H54 (cell line): ENCODE measurements at regions not wholly inside any gene's neighbourhood (a gene's known extent, or its start where the extent isn't known, plus 50 kb on each side); places are given as distances from the start of the nearest gene placed in this dataset.

Source experiments
- DNase-seq: peaks from one replicate; pipeline ENCODE4 v3.0.0; 2011; ENCODE audit warnings: low spot score, mixed read lengths; ENCODE audit not compliant: insufficient read length
- FAIRE-seq: peaks from 3 replicates; lab custom pipeline; 2011; peaks lifted over from hg19 to GRCh38; lab: Jason Lieb, UNC
- POLR2A ChIP-seq: IDR thresholded peaks from 2 replicates; pipeline ENCODE4 v1.6.1; 2011; ENCODE audit warnings: low read depth, mild to moderate bottlenecking, low read length

DNA sequence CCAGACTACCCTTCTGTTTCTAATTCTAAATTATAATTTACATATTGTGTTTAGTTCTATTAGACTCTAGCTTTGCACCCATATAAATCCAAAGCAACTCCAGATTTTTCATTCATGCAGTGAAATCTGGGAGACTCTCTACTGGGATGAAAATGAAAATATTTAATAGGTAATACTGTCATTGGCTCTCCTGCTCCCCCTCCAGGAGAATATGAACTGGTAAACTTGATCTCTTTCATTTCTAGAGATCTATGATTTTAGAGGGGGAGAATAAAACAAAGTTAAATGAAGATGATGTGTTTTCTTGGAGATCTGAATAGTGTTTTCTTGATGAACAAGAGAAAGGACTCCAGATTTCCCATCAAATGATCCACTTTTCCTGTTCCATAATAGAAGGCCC lies 104.3 kb upstream of the TMCC3 start:
- FAIRE-seq (no peak), DNase-seq (no peak)
- no peak for TF ChIP-seq POLR2A

GRCh38 chr12:94753036-94753679 lies 102.8 kb upstream of the TMCC3 start:
- no peak for TF ChIP-seq POLR2A
- DNase-seq = no peak
- FAIRE-seq = no peak

GRCh38 chr12:94750864-94751263 lies 100.5 kb upstream of the TMCC3 start:
- no peak for TF ChIP-seq POLR2A
- DNase-seq (no peak), FAIRE-seq (no peak)

DNA sequence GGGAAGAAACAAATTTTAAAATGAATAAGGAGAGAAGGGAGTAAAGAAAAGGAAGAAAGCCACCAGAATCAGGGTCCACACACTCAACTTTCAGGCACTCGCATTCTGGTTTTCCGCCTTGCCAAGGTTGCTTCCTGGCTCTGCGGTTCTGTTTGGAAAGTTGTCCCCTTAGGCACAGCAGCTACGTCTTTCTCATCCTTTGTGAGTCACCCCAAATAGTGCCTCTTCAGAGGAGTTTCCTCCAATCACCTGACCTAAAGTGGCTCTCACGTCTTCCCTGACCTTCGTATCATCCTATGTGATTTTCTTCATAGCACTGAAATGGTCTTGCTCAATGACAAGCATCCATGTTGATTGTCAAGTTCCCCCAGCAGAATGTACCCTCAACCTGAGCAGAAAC lies 99.5 kb upstream of the TMCC3 start:
- no peak for TF ChIP-seq POLR2A
- FAIRE-seq (no peak), DNase-seq (no peak)

DNA sequence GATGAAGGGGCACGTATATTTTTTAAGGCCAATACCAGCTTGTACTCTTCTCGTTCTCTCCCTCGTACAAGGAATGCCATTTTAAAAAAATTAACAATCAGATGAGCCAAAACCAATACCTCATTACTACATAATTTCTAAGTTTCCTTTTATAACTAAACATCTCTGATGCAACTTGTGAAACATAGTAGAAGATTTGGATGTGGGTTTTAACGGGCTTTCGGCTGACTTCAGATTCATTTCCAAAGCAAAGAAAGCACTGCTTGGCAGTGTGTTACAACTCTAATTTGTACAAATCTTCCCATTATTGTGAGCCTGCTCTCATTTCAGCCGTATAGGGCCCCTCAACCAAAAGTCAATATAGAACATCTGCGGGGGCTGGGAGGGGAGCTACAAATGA lies 99.1 kb upstream of the TMCC3 start:
- FAIRE-seq (no peak), DNase-seq (no peak)
- TF ChIP-seq POLR2A = no peak

DNA sequence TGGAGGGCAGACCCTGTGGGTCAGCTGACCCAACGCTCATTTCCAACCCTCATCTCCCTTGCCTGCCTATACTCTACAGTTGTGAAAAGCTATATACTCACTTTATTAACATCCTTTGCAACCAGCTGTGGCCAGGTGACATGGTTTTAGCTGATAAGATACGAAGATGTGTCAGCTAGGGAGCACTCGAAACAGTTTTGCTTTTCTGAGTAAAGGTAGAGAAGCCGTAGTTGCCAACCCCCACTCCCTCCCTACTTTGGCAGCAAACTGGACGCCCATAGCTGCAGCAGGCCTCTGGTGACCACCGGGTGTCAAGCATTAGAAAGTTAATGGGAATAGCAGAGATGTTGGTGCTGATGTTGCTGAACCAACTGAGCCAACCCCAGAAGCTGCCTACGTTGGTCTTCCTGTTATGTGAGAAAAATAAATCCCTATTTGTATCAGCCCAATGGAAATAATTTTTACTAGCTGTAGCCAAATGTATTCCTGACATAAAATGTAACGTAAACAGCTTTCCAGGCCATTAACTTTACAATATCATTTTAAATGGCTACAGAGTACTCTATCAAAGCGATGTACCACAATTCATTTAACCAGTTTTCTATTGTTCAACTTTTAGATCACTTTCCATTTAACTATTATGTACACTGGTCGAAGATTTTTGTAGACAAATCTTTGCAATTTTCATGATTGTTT lies 98.5 kb upstream of the TMCC3 start:
- no peak for TF ChIP-seq POLR2A
- FAIRE-seq (no peak), DNase-seq (no peak)

GRCh38 chr12:94745562-94745961 lies 95.2 kb upstream of the TMCC3 start:
- TF ChIP-seq POLR2A = no peak
- DNase-seq (no peak), FAIRE-seq (no peak)

GRCh38 chr12:94743174-94743573 lies 92.8 kb upstream of the TMCC3 start:
- DNase-seq = no peak
- no peak for FAIRE-seq
- TF ChIP-seq POLR2A = no peak

GRCh38 chr12:94740601-94741362 lies 90.4 kb upstream of the TMCC3 start:
- TF ChIP-seq POLR2A = no peak
- FAIRE-seq = no peak
- DNase-seq = no peak

- no peak for DNase-seq
- TF ChIP-seq POLR2A = no peak
- FAIRE-seq = no peak
These were observed 86.5 kb upstream of the TMCC3 start for GRCh38 chr12:94736820-94737219.

- TF ChIP-seq POLR2A = no peak
- FAIRE-seq (no peak), DNase-seq (no peak)
These were observed 85.6 kb upstream of the TMCC3 start for GRCh38 chr12:94736004-94736403.

- TF ChIP-seq POLR2A = no peak
These were observed 83.4 kb upstream of the TMCC3 start for GRCh38 chr12:94733727-94734126.

DNA sequence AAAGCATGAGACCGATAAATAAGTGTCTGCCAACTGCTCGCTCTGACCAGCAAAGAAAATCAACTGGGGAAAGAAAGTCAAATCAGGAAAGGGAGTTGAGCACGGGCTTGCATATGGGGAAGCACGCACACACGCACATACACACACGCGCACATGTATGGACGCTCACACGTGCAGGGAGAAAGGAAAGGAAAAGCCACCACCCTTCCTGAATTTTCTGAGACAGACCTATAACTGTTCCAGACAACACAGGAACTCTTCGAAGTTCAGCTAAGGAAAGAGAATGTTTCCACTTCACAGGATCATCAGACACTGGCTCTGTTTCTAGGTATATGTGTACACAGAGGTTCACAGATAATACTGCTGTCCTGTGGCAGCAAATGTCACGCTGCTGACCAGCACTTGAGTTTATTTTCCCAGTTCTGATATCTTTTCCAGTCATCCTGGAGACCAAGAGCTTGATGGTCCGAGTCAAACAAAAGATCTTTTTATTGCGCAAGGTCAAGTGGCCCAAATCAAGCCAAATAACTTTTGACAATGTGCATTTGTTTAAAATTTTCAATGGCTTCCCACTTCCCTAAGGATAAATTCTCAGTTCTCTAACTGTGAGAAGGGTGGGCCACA lies 82.1 kb upstream of the TMCC3 start:
- TF ChIP-seq POLR2A = no peak
- FAIRE-seq = no peak

More at GRCh38 chr12:94733727-94734126, 83.4 kb upstream of the TMCC3 start:
- FAIRE-seq (no peak), DNase-seq (no peak)

More for the DNA sequence above, 82.1 kb upstream of the TMCC3 start:
- DNase-seq = no peak
